Activated B cell treated with CpG ODN at 0.5 μM for 24 hours (primary cell): ENCODE measurements at regions not wholly inside any gene's neighbourhood (a gene's known extent, or its start where the extent isn't known, plus 50 kb on each side); places are given as distances from the start of the nearest gene placed in this dataset.
"Not testable (repeated sequence)": the region's sequence is repeated elsewhere in the genome, so short reads cannot be mapped to it uniquely, and the experiment has no call there.

Experiments
- ATAC-seq: fragments of 200-7000 bp; cut with Tn5 transposase; one replicate; pipeline ENCODE4 v1.10.0; 2021; ENCODE audit warnings: low read depth, mild to moderate bottlenecking, moderate library complexity
- CTCF ChIA-PET: fragments of 350-600 bp; sonication (Branson Sonifier 250); formaldehyde crosslinking; loops from one replicate; lab custom pipeline; 2021; ENCODE audit warnings: antibody characterized with exemption; lab: Charles Lee
- POLR2A ChIA-PET: fragments of 350-600 bp; sonication (Branson Sonifier 250); formaldehyde crosslinking; loops from one replicate; lab custom pipeline; 2021; ENCODE audit warnings: antibody characterized with exemption; lab: Charles Lee
- DNase-seq: peaks from one replicate; pipeline ENCODE4 v3.0.0; 2022
- H3K27ac Mint-ChIP-seq: one replicate; pipeline ENCODE4 v1.8.0; 2020; ENCODE audit warnings: mixed read lengths
- H3K27me3 Mint-ChIP-seq: one replicate; pipeline ENCODE4 v1.8.0; 2021; ENCODE audit warnings: mixed read lengths
- H3K36me3 Mint-ChIP-seq: one replicate; pipeline ENCODE4 v1.8.0; 2021; ENCODE audit warnings: low read depth, mixed read lengths
- H3K4me1 Mint-ChIP-seq: one replicate; pipeline ENCODE4 v1.8.0; 2021; ENCODE audit warnings: mixed read lengths
- H3K4me3 Mint-ChIP-seq: one replicate; pipeline ENCODE4 v1.8.0; 2020; ENCODE audit warnings: mild to moderate bottlenecking, mixed read lengths
- H3K9me3 Mint-ChIP-seq: one replicate; pipeline ENCODE4 v1.8.0; 2020; ENCODE audit warnings: mixed read lengths
- CTCF ChIP-seq: fragments of 200-600 bp; IDR thresholded peaks from one replicate; pipeline ENCODE4 v1.8.0; 2022; ENCODE audit warnings: antibody characterized with exemption, mild to moderate bottlenecking
- intact Hi-C: fragments of 100-400 bp; cut with micrococcal nuclease; formaldehyde crosslinking; loops from one replicate; pipeline ENCODE4 v1.15.1; 2024

- ATAC-seq (no peak), DNase-seq (no peak)
- CTCF ChIA-PET: no interaction called here
- Mint-ChIP-seq H3K9me3 (no peaks in the 10 kb centered on the region), H3K27ac (no peak overlapping the region), H3K27me3 (no peaks in the 10 kb centered on the region), H3K4me1 (peaks cover under 1% of the 10 kb centered on the region), H3K36me3 (no peaks in the 10 kb centered on the region), H3K4me3 (no peak overlapping the region)
- POLR2A ChIA-PET: no interaction called here
- TF ChIP-seq CTCF: no peak
- intact Hi-C loops: no loop called here
Observed at GRCh38 chr4:79679859-79680258, 271.8 kb upstream of the GK2 start.

GRCh38 chr4:79678472-79679202 lies 270.6 kb upstream of the GK2 start:
- no peak for TF ChIP-seq CTCF
- CTCF ChIA-PET: no interaction called here
- Mint-ChIP-seq H3K9me3 (no peaks in the 10 kb centered on the region), H3K27me3 (no peaks in the 10 kb centered on the region), H3K36me3 (no peaks in the 10 kb centered on the region), H3K27ac (no peak overlapping the region), H3K4me3 (no peak overlapping the region), H3K4me1 (peaks cover 5% of the 10 kb centered on the region)
- ATAC-seq: no peak
- intact Hi-C loops: no loop called here
- POLR2A ChIA-PET: no interaction called here
- no peak for DNase-seq

- no peaks in the 10 kb centered on the region for H3K27me3 Mint-ChIP-seq
- H3K36me3 Mint-ChIP-seq: no peaks in the 10 kb centered on the region
- ChIA-PET POLR2A (no interaction called here), CTCF (no interaction called here)
- TF ChIP-seq CTCF: no peak
- H3K4me1 Mint-ChIP-seq: peaks cover 12% of the 10 kb centered on the region
- peaks cover 6% of the 10 kb centered on the region for H3K9me3 Mint-ChIP-seq
- ATAC-seq (no peak), DNase-seq (no peak)
- H3K4me3 Mint-ChIP-seq: no peak overlapping the region
- intact Hi-C loops: no loop called here
- H3K27ac Mint-ChIP-seq: no peak overlapping the region
Observed at GRCh38 chr4:79676705-79677104, 268.7 kb upstream of the GK2 start.

- H3K4me3 Mint-ChIP-seq, POLR2A ChIA-PET, H3K27ac Mint-ChIP-seq, H3K9me3 Mint-ChIP-seq, CTCF ChIA-PET, ATAC-seq, intact Hi-C loops, H3K27me3 Mint-ChIP-seq, DNase-seq, H3K36me3 Mint-ChIP-seq: not testable (repeated sequence)
- H3K4me1 Mint-ChIP-seq: peaks cover 12% of the 10 kb centered on the region
Observed at GRCh38 chr4:79674906-79675305, 266.9 kb upstream of the GK2 start.

GRCh38 chr4:79673898-79674297 lies 265.9 kb upstream of the GK2 start:
- no peaks in the 10 kb centered on the region for H3K27me3 Mint-ChIP-seq
- POLR2A ChIA-PET: no interaction called here
- peaks cover 16% of the 10 kb centered on the region for H3K9me3 Mint-ChIP-seq
- intact Hi-C loops: no loop called here
- no peak overlapping the region for H3K4me3 Mint-ChIP-seq
- peaks cover 12% of the 10 kb centered on the region for H3K4me1 Mint-ChIP-seq
- H3K27ac Mint-ChIP-seq: no peak overlapping the region
- no peak for TF ChIP-seq CTCF
- no peaks in the 10 kb centered on the region for H3K36me3 Mint-ChIP-seq
- ATAC-seq: no peak
- CTCF ChIA-PET: no interaction called here
- DNase-seq: no peak

GRCh38 chr4:79673377-79673776 lies 265.3 kb upstream of the GK2 start:
- H3K4me1 Mint-ChIP-seq: peaks cover 12% of the 10 kb centered on the region
- no peak for TF ChIP-seq CTCF
- no peaks in the 10 kb centered on the region for H3K27me3 Mint-ChIP-seq
- DNase-seq (no peak), ATAC-seq (no peak)
- H3K9me3 Mint-ChIP-seq: peaks cover 16% of the 10 kb centered on the region
- ChIA-PET CTCF (no interaction called here), POLR2A (no interaction called here)
- H3K36me3 Mint-ChIP-seq: no peaks in the 10 kb centered on the region
- H3K27ac Mint-ChIP-seq: no peak overlapping the region
- H3K4me3 Mint-ChIP-seq: no peak overlapping the region
- intact Hi-C loops: no loop called here
